Heart left ventricle (tissue), 16 donors: ENCODE measurements at regions not wholly inside any gene's neighbourhood (a gene's known extent, or its start where the extent isn't known, plus 50 kb on each side); places are given as distances from the start of the nearest gene placed in this dataset.

Experiments used
- ATAC-seq, 4 donors: fragments of 200-7000 bp; cut with Tn5 transposase; one replicate each; pipeline ENCODE4 v1.9.1; 2020 to 2022; ENCODE audit warnings: moderate library complexity in 4 of 4, mild to moderate bottlenecking in 3 of 4, moderate number of reproducible peaks in 1 of 4
- DNase-seq, 5 donors: peaks; one replicate each; pipeline ENCODE4 v3.0.0-alpha.2; 2020
- H3K27ac ChIP-seq, 12 donors: fragments of 200-600 bp; sonication (generic) in 4 of 12; one replicate each; pipeline versions ENCODE4 v1.5.0 to v1.8.0; 2016 to 2022; ENCODE audit warnings: mild to moderate bottlenecking in 2 of 12
- H3K27me3 ChIP-seq, 9 donors: fragments of 200-600 bp; sonication (generic) in 2 of 9; one replicate each; pipeline versions ENCODE4 v1.5.1 to v1.8.0; 2016 to 2022; ENCODE audit warnings: mild to moderate bottlenecking in 3 of 9
- H3K36me3 ChIP-seq, 9 donors: fragments of 200-600 bp; sonication (generic) in 2 of 9; one replicate each; pipeline versions ENCODE4 v1.5.0 to v1.8.0; 2018 to 2022; ENCODE audit warnings: mild to moderate bottlenecking in 2 of 9
- H3K4me1 ChIP-seq, 12 donors: fragments of 200-600 bp; sonication (generic) in 4 of 12; one replicate each; pipeline versions ENCODE4 v1.5.0 to v1.8.0; 2016 to 2022; ENCODE audit warnings: mild to moderate bottlenecking in 3 of 12
- H3K4me3 ChIP-seq, 12 donors: fragments of 200-600 bp; sonication (generic) in 4 of 12; one replicate each; pipeline versions ENCODE4 v1.5.0 to v1.8.0; 2017 to 2022; ENCODE audit warnings: mild to moderate bottlenecking in 9 of 12, moderate library complexity in 4 of 12
- H3K9me3 ChIP-seq, 12 donors: fragments of 200-600 bp; sonication (generic) in 4 of 12; one replicate each; pipeline versions ENCODE4 v1.5.0 to v1.8.0; 2016 to 2022; ENCODE audit warnings: mild to moderate bottlenecking in 1 of 12
- POLR2A ChIP-seq, 2 donors: fragments of 450-650 bp; IDR thresholded peaks; one replicate each; pipeline ENCODE4 v1.6.1; 2017; ENCODE audit warnings: antibody characterized with exemption in 2 of 2, mild to moderate bottlenecking in 2 of 2, moderate library complexity in 2 of 2
- WGBS, 4 donors: extraction: QIAGEN DNeasy Blood & Tissue Kit in 2 of 4; methylation state at CpG; one replicate each; pipeline versions ENCODE4 v1.1.5 to v1.1.7; 2013 to 2018; 5-methylcytosine and 5-hydroxymethylcytosine counted together
- intact Hi-C, 10 donors: fragments of 100-400 bp; cut with DNase I; formaldehyde crosslinking; loops; one replicate each; pipeline versions ENCODE4 v1.11.1 to v1.14.2; 2022
- TF ChIP-seq, protein P1 (sequence below), 12 donors: fragments of 200-600 bp; sonication (generic) in 4 of 12; IDR thresholded peaks; one replicate each; pipeline versions ENCODE4 v1.5.0 to v1.8.0; 2018 to 2022; ENCODE audit warnings: antibody characterized with exemption in 12 of 12, mild to moderate bottlenecking in 5 of 12
- donor health status: ischemic (EF 13 %, LVEDD 7.1; RV severe dilation, severe dysfunction).
- donor health status: healthy with polysubstance abuse.
- donor health status: DM: no; HTN: yes; CAD: no.
- donor health status: DM: no; HTN: no; CAD: no.
- donor health status: ischemic (EF 25% LVEDD 6.9; RV normal size, moderate dysfunction).
- donor health status: ischemic (EF 25% LVEDD 5.7; RV mildly dilated, moderate dysfunction).
- donor health status: healthy.
- donor health status: DM: yes; HTN: yes; CAD: no.
- donor health status: ischemic (EF 35%, LVEDD 5.7; RV mildly dilated, moderate dysfunction).
- donor health status: nonischemic (EF 11% LVEDD 7.7; RV severe dilation, severe dysfunction).
- donor health status: DM: yes; HTN: yes; CAD: no.
- donor health status: PGD.
- donor health status: ischemic (EF 29% LVEDD 5.4; RV normal size, mild dysfunction).
- donor health status: nonischemic (EF 23%, LVEDD 6.1; RV moderate dilation, normal function).

DNA sequence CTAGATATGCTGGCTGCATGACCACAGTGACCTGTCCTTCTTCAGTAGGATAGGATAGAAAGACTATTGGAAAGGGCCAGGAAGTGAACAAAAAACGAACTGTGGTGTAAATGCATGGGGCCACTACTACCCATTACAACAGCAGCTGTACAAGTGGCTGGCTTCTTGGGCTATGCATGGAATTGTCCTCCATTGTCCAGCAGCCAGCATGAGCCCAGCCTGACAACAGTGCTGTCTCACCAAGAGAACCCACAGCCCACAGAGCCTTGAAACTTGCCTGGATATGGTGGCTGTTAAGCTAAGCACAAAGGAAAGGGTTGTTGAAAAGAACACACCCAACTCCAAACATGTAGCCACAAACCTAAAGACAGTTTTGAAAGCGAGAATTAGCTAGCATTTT lies 330.2 kb upstream of the F9 start:
- no peaks in the 10 kb centered on the region for H3K36me3 ChIP-seq
- DNase-seq (no peak), ATAC-seq (no peak)
- peaks cover 0 to 7% (median 0%) of the 10 kb centered on the region in 12 donors for H3K4me1 ChIP-seq
- peaks cover 0 to 5% (median 0%) of the 10 kb centered on the region in 12 donors for H3K9me3 ChIP-seq
- TF ChIP-seq, protein P1, sequence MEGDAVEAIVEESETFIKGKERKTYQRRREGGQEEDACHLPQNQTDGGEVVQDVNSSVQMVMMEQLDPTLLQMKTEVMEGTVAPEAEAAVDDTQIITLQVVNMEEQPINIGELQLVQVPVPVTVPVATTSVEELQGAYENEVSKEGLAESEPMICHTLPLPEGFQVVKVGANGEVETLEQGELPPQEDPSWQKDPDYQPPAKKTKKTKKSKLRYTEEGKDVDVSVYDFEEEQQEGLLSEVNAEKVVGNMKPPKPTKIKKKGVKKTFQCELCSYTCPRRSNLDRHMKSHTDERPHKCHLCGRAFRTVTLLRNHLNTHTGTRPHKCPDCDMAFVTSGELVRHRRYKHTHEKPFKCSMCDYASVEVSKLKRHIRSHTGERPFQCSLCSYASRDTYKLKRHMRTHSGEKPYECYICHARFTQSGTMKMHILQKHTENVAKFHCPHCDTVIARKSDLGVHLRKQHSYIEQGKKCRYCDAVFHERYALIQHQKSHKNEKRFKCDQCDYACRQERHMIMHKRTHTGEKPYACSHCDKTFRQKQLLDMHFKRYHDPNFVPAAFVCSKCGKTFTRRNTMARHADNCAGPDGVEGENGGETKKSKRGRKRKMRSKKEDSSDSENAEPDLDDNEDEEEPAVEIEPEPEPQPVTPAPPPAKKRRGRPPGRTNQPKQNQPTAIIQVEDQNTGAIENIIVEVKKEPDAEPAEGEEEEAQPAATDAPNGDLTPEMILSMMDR (IDR thresholded peaks at IDR 0.05) = no peak
- TF ChIP-seq POLR2A (IDR thresholded peaks at IDR 0.05) = no peak
- WGBS, 4 donors = 36 to 85% (median 61%) methylated on average over 2 of the region's 2 CpGs
- intact Hi-C loops = no loop called here
- H3K27ac ChIP-seq = no peak overlapping the region
- no peak overlapping the region for H3K4me3 ChIP-seq
- H3K27me3 ChIP-seq = peaks cover 0 to 59% (median 0%) of the 10 kb centered on the region in 9 donors

DNA sequence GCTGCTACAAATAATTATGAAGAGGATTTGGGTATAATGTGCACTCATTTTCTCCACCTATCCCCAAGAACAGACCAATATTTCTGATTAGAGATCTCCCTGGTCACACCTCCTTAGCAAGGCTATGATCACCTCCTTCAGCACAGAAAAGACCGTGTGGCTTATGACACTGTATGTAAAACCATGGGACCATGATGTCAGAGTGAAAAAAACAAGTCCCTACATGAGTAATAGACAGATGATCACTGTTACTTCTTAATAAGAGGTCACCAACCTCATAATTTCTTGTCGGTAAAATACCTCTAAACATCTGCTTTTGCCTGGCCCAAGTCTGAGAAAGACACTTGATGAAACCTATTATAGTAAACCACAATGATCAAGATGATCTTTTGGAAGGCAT lies 330.6 kb upstream of the F9 start:
- 72 to 98% (median 85%) methylated on average over 2 of the region's 2 CpGs for WGBS, 4 donors
- intact Hi-C loops = no loop called here
- DNase-seq (no peak), ATAC-seq (no peak)
- no peak overlapping the region for H3K4me3 ChIP-seq
- H3K36me3 ChIP-seq = no peaks in the 10 kb centered on the region
- TF ChIP-seq, protein P1 (IDR thresholded peaks at IDR 0.05) = no peak
- no peak for TF ChIP-seq POLR2A (IDR thresholded peaks at IDR 0.05)
- peaks cover 0 to 3% (median 0%) of the 10 kb centered on the region in 12 donors for H3K4me1 ChIP-seq
- H3K27ac ChIP-seq = no peak overlapping the region
- peaks cover 0 to 5% (median 0%) of the 10 kb centered on the region in 12 donors for H3K9me3 ChIP-seq
- H3K27me3 ChIP-seq = peaks cover 0 to 59% (median 0%) of the 10 kb centered on the region in 9 donors

GRCh38 chrX:139198936-139199335 lies 331.6 kb upstream of the F9 start:
- no peak for ATAC-seq

GRCh38 chrX:139196890-139197289 lies 333.6 kb upstream of the F9 start:
- no peak for DNase-seq
- no peak for ATAC-seq
- Histone ChIP-seq H3K9me3 (no peaks in the 10 kb centered on the region), H3K27me3 (peaks cover 0 to 49% (median 0%) of the 10 kb centered on the region in 9 donors), H3K36me3 (no peaks in the 10 kb centered on the region), H3K4me3 (no peak overlapping the region), H3K4me1 (peaks cover 0 to 6% (median 0%) of the 10 kb centered on the region in 12 donors), H3K27ac (no peak overlapping the region)
- TF ChIP-seq POLR2A (IDR thresholded peaks at IDR 0.05) = no peak
- TF ChIP-seq, protein P1 (IDR thresholded peaks at IDR 0.05) = no peak
- WGBS, 4 donors = 60 to 81% (median 70%) methylated on average over 3 of the region's 3 CpGs
- intact Hi-C loops = no loop called here

More at GRCh38 chrX:139198936-139199335, 331.6 kb upstream of the F9 start:
- Histone ChIP-seq H3K27ac (no peak overlapping the region), H3K27me3 (peaks cover 0 to 59% (median 0%) of the 10 kb centered on the region in 9 donors), H3K36me3 (no peaks in the 10 kb centered on the region), H3K4me3 (no peak overlapping the region), H3K4me1 (peaks cover 0 to 6% (median 0%) of the 10 kb centered on the region in 12 donors), H3K9me3 (peaks cover 0 to under 1% (median 0%) of the 10 kb centered on the region in 12 donors)
- no peak for DNase-seq
- no peak for TF ChIP-seq POLR2A (IDR thresholded peaks at IDR 0.05)
- TF ChIP-seq, protein P1 (IDR thresholded peaks at IDR 0.05) = no peak
- intact Hi-C loops = no loop called here
